Memory B cell (primary cell): ENCODE measurements at regions not wholly inside any gene's neighbourhood (a gene's known extent, or its start where the extent isn't known, plus 50 kb on each side); places are given as distances from the start of the nearest gene placed in this dataset.

Experiments
- ATAC-seq: fragments of 150-1000 bp; cut with Tn5 transposase; 2 replicates; pipeline ENCODE4 v1.10.0; 2021; ENCODE audit warnings: low read depth, mild to moderate bottlenecking, moderate library complexity
- DNase-seq, 2 donors: peaks; one replicate each; pipeline ENCODE4 v3.0.0; 2022; ENCODE audit warnings: low spot score in 2 of 2
- H3K27ac Mint-ChIP-seq: one replicate; pipeline ENCODE4 v1.8.0; 2022; ENCODE audit warnings: mild to moderate bottlenecking, moderate library complexity, mixed read lengths
- H3K27me3 Mint-ChIP-seq: one replicate; pipeline ENCODE4 v1.8.0; 2022; ENCODE audit warnings: mixed read lengths
- H3K36me3 Mint-ChIP-seq: one replicate; pipeline ENCODE4 v1.8.0; 2022; ENCODE audit warnings: mild to moderate bottlenecking, mixed read lengths
- H3K4me1 Mint-ChIP-seq: one replicate; pipeline ENCODE4 v1.8.0; 2022; ENCODE audit warnings: mixed read lengths
- H3K4me3 Mint-ChIP-seq: one replicate; pipeline ENCODE4 v1.8.0; 2022; ENCODE audit warnings: mild to moderate bottlenecking, moderate library complexity, mixed read lengths
- H3K9me3 Mint-ChIP-seq: one replicate; pipeline ENCODE4 v1.8.0; 2022; ENCODE audit warnings: mixed read lengths

- no peaks in the 10 kb centered on the region for H3K36me3 Mint-ChIP-seq
- H3K27ac Mint-ChIP-seq, result no peak overlapping the region
- no peak for DNase-seq
- H3K27me3 Mint-ChIP-seq, result no peaks in the 10 kb centered on the region
- no peak overlapping the region for H3K4me3 Mint-ChIP-seq
- no peaks in the 10 kb centered on the region for H3K4me1 Mint-ChIP-seq
- H3K9me3 Mint-ChIP-seq, result no peaks in the 10 kb centered on the region
- no peak for ATAC-seq
These were observed 55.5 kb upstream of the PCDH18 start for GRCh38 chr4:137587796-137588195.

- no peak for DNase-seq
- Mint-ChIP-seq H3K9me3 (no peaks in the 10 kb centered on the region), H3K4me1 (no peaks in the 10 kb centered on the region), H3K4me3 (no peak overlapping the region), H3K27me3 (no peaks in the 10 kb centered on the region), H3K27ac (no peak overlapping the region), H3K36me3 (no peaks in the 10 kb centered on the region)
- ATAC-seq, result no peak
These were observed 51.4 kb upstream of the PCDH18 start for GRCh38 chr4:137583671-137584070.
